COLO668 (cell line): ENCODE measurements at regions not wholly inside any gene's neighbourhood (a gene's known extent, or its start where the extent isn't known, plus 50 kb on each side); places are given as distances from the start of the nearest gene placed in this dataset.

Experiments used
- DNase-seq: peaks from one replicate; lab custom pipeline; 2025; ENCODE audit not compliant: unreplicated experiment; lab: John Stamatoyannopoulos, UW

GRCh38 chr21:22535630-22536029 is 1537.4 kb downstream of the NCAM2 start:
- DNase-seq: no peak

- no peak for DNase-seq
These were observed 1538.3 kb downstream of the NCAM2 start for GRCh38 chr21:22536509-22536908.

GRCh38 chr21:22544747-22545146 is 1546.5 kb downstream of the NCAM2 start:
- DNase-seq: no peak

GRCh38 chr21:22552390-22552789 is 1554.2 kb downstream of the NCAM2 start:
- no peak for DNase-seq

GRCh38 chr21:22554690-22555316 is 1556.6 kb downstream of the NCAM2 start:
- DNase-seq: no peak

- no peak for DNase-seq
These were observed 1558.6 kb downstream of the NCAM2 start for GRCh38 chr21:22556829-22557228.

GRCh38 chr21:22561946-22562345 is 1563.7 kb downstream of the NCAM2 start:
- DNase-seq: no peak

GRCh38 chr21:22573834-22574233 is 1575.6 kb downstream of the NCAM2 start:
- DNase-seq: no peak

GRCh38 chr21:22575165-22575584 is 1577.0 kb downstream of the NCAM2 start:
- no peak for DNase-seq

- DNase-seq: no peak
These were observed 1581.5 kb downstream of the NCAM2 start for GRCh38 chr21:22579741-22580140.

- no peak for DNase-seq
These were observed 1583.8 kb downstream of the NCAM2 start for GRCh38 chr21:22582026-22582425.

GRCh38 chr21:22584308-22584707 is 1586.1 kb downstream of the NCAM2 start:
- DNase-seq: no peak

GRCh38 chr21:22585558-22585957 is 1587.3 kb downstream of the NCAM2 start:
- no peak for DNase-seq

- no peak for DNase-seq
These were observed 1599.5 kb downstream of the NCAM2 start for GRCh38 chr21:22597660-22598255.

- DNase-seq: no peak
These were observed 1611.6 kb downstream of the NCAM2 start for GRCh38 chr21:22609802-22610201.

GRCh38 chr21:22627911-22628310 is 1629.7 kb downstream of the NCAM2 start:
- DNase-seq: no peak

- DNase-seq: no peak
These were observed 1632.8 kb downstream of the NCAM2 start for GRCh38 chr21:22630953-22631465.

- DNase-seq: no peak
These were observed 1634.0 kb downstream of the NCAM2 start for GRCh38 chr21:22632176-22632575.

GRCh38 chr21:22649246-22649645 is 1651.0 kb downstream of the NCAM2 start:
- DNase-seq: no peak

- no peak for DNase-seq
These were observed 1652.0 kb downstream of the NCAM2 start for GRCh38 chr21:22650226-22650625.

- no peak for DNase-seq
These were observed 1659.6 kb downstream of the NCAM2 start for GRCh38 chr21:22657781-22658180.

GRCh38 chr21:22670148-22670547 is 1671.9 kb downstream of the NCAM2 start:
- no peak for DNase-seq

- DNase-seq: no peak
These were observed 1681.0 kb downstream of the NCAM2 start for GRCh38 chr21:22679207-22679606.
